ENCODE measurements at regions not wholly inside any gene's neighbourhood (a gene's known extent, or its start where the extent isn't known, plus 50 kb on each side); places are given as distances from the start of the nearest gene placed in this dataset.

GRCh38 chr13:102460806-102461205 is 59.0 kb upstream of the FGF14 start:
- Histone ChIP-seq H2AFZ (ENCODE audit: control insufficient read depth, low read depth, low read length) (no peak overlapping the region), H3K9ac (ENCODE audit: control insufficient read depth, insufficient read depth, low read length) (no peak overlapping the region), H4K20me1 (ENCODE audit: control insufficient read depth, insufficient read depth) (no peaks in the 10 kb centered on the region), H3K79me2 (ENCODE audit: control insufficient read depth, insufficient read depth, low read length) (no peaks in the 10 kb centered on the region), H3K27me3 (replicated peaks in 1 of 2; ENCODE audit: control insufficient read depth in 2 of 2, insufficient read depth in 2 of 2, low read length in 1 of 2) (no peaks in the 10 kb centered on the region), H3K4me1 (ENCODE audit: control insufficient read depth, insufficient read depth, low read length) (no peaks in the 10 kb centered on the region), H3K4me3 (no peak overlapping the region), H3K36me3 (ENCODE audit: control insufficient read depth in 2 of 2, insufficient read depth in 2 of 2, low read length in 1 of 2) (no peaks in the 10 kb centered on the region), H3K9me3 (replicated peaks; ENCODE audit: control insufficient read depth, insufficient read depth, low read length) (no peaks in the 10 kb centered on the region), H3K27ac (ENCODE audit: control insufficient read depth, insufficient read depth) (no peak overlapping the region), H3K4me2 (ENCODE audit: control insufficient read depth, insufficient read depth) (no peak overlapping the region)
- DNase-seq (ENCODE audit: low read depth, low spot score) (no peak), ATAC-seq (no peak), FAIRE-seq (no peak)
- WGBS (ENCODE audit: insufficient coverage, insufficient replicate concordance, low lambda C conversion rate, missing lambda C conversion rate): 36% methylated on average over 7 of the region's 7 CpGs
- CTCF ChIA-PET: interaction anchor here (1.2 kb wide), 1 partner anchor 91 kb away, joined by 3 read pairs; no protein-coding TSS in a partner anchor
- RAD21 ChIA-PET (ENCODE audit: unreplicated experiment): interaction anchor here (1.0 kb wide), 1 partner anchor 95 kb away, joined by 3 read pairs; no protein-coding TSS in a partner anchor
- TF ChIP-seq MYC (IDR thresholded peaks at IDR 0.05; ENCODE audit: insufficient read depth, insufficient read length, insufficient replicate concordance, low read length, severe bottlenecking) (no peak), MAX (IDR thresholded peaks at IDR 0.05; ENCODE audit: low read depth, low read length) (no peak), E2F8 (IDR thresholded peaks at IDR 0.05; ENCODE audit: low read depth, partially characterized antibody) (no peak), ZNF207 (IDR thresholded peaks at IDR 0.05; ENCODE audit: borderline replicate concordance) (no peak), PKNOX1 (IDR thresholded peaks at IDR 0.05) (no peak), BRCA1 (IDR thresholded peaks at IDR 0.05; ENCODE audit: low read depth, low read length) (no peak), WRNIP1 (IDR thresholded peaks at IDR 0.05; ENCODE audit: borderline replicate concordance, low read depth, low read length) (no peak), ATF2 (IDR thresholded peaks at IDR 0.05; ENCODE audit: low read length) (no peak), KAT2A (conservative IDR thresholded peaks at IDR 0.05; ENCODE audit: control insufficient read depth, low read depth, low read length) (no peak), EZH2 (IDR thresholded peaks at IDR 0.05; ENCODE audit: borderline replicate concordance, control insufficient read depth, low read depth, low read length) (no peak), SREBF2 (IDR thresholded peaks at IDR 0.05; ENCODE audit: low read length) (no peak), NBN (IDR thresholded peaks at IDR 0.05) (no peak), CTCF (IDR thresholded peaks at IDR 0.05 in 2 of 3, conservative IDR thresholded peaks at IDR 0.05 in 1 of 3; ENCODE audit: control insufficient read depth in 2 of 3, extremely low read depth in 1 of 3, insufficient read depth in 1 of 3, low read depth in 3 of 3, low read length in 3 of 3) (no peak), PAX8 (IDR thresholded peaks at IDR 0.05) (no peak), CBX5 (IDR thresholded peaks at IDR 0.05; ENCODE audit: low read depth) (no peak), EP300 (IDR thresholded peaks at IDR 0.05; ENCODE audit: borderline replicate concordance in 1 of 2, control insufficient read depth in 1 of 2, low read depth in 2 of 2, low read length in 2 of 2) (no peak), ZZZ3 (IDR thresholded peaks at IDR 0.05; ENCODE audit: control insufficient read depth, insufficient read length, low read depth) (no peak)
- SMC1A ChIA-PET (ENCODE audit: uncharacterized antibody, unreplicated experiment): no interaction called here
- POLR2A ChIA-PET: no interaction called here
- intact Hi-C loops (cut with micrococcal nuclease; ENCODE audit: unreplicated experiment): no loop called here
- no TSS peak for BruUV-seq (replicated peaks)
- in situ Hi-C loops (cut with MboI): loop anchor here (25.0 kb wide), 2 partner anchors 324 to 1324 kb away; no protein-coding TSS in a partner anchor
